Vagina (tissue), 2 donors: ENCODE measurements at regions not wholly inside any gene's neighbourhood (a gene's known extent, or its start where the extent isn't known, plus 50 kb on each side); places are given as distances from the start of the nearest gene placed in this dataset.

Experiments used
- POLR2A ChIP-seq, 2 donors: fragments of 450-650 bp; IDR thresholded peaks; one replicate each; pipeline ENCODE4 v1.6.1; 2017; ENCODE audit warnings: antibody characterized with exemption in 2 of 2, mild to moderate bottlenecking in 2 of 2, moderate library complexity in 2 of 2
- POLR2AphosphoS5 ChIP-seq, 2 donors: sonication (generic); formaldehyde crosslinking; IDR thresholded peaks; one replicate each; pipeline ENCODE4 v1.9.0; 2017; ENCODE audit warnings: antibody characterized with exemption in 2 of 2, mild to moderate bottlenecking in 2 of 2, low read depth in 1 of 2; ENCODE audit not compliant: insufficient read depth in 1 of 2
- TF ChIP-seq, protein P1 (sequence below), 3 experiments: fragments of 450-650 bp in 2 of 3; fragments of 200-600 bp in 1 of 3; sonication (generic) in 1 of 3; IDR thresholded peaks; one replicate each; pipeline ENCODE4 v1.5.1; 2017 to 2019; ENCODE audit warnings: antibody characterized with exemption in 3 of 3, mild to moderate bottlenecking in 2 of 3, moderate library complexity in 2 of 3

DNA sequence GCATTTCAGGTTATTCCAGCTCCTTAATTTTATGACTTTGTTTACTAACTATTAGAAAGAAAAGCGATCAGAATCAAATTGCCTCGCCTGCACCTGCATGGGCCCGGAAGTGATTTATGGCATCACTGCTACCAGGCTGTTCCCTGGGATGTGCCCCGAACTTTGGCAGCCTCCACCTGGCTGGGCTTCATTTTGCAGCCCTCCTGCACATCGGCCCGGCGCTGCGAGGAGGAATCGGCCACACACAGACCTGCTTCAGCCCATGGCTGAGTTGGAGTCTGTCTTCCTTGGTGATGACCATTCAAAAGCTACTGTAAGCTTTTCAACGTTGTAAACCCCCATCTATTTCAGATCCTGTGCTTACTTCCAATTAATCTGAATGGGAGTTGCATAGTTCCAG, 638.0 kb downstream of the RNF144A start:
- no peak for TF ChIP-seq POLR2A (IDR thresholded peaks at IDR 0.05)
- no peak for TF ChIP-seq POLR2AphosphoS5 (IDR thresholded peaks at IDR 0.05; ENCODE audit: insufficient read depth in 1 of 2, low read depth in 1 of 2)
- TF ChIP-seq, protein P1, sequence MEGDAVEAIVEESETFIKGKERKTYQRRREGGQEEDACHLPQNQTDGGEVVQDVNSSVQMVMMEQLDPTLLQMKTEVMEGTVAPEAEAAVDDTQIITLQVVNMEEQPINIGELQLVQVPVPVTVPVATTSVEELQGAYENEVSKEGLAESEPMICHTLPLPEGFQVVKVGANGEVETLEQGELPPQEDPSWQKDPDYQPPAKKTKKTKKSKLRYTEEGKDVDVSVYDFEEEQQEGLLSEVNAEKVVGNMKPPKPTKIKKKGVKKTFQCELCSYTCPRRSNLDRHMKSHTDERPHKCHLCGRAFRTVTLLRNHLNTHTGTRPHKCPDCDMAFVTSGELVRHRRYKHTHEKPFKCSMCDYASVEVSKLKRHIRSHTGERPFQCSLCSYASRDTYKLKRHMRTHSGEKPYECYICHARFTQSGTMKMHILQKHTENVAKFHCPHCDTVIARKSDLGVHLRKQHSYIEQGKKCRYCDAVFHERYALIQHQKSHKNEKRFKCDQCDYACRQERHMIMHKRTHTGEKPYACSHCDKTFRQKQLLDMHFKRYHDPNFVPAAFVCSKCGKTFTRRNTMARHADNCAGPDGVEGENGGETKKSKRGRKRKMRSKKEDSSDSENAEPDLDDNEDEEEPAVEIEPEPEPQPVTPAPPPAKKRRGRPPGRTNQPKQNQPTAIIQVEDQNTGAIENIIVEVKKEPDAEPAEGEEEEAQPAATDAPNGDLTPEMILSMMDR (IDR thresholded peaks at IDR 0.05): no peak
